Activated CD4-positive, alpha-beta T cell treated with anti-CD3 and anti-CD28 coated beads for 36 hours (primary cell): ENCODE measurements at regions not wholly inside any gene's neighbourhood (a gene's known extent, or its start where the extent isn't known, plus 50 kb on each side); places are given as distances from the start of the nearest gene placed in this dataset.
"Not testable (repeated sequence)": the region's sequence is repeated elsewhere in the genome, so short reads cannot be mapped to it uniquely, and the experiment has no call there.

Experiments used
- ATAC-seq: fragments of 200-7000 bp; cut with Tn5 transposase; one replicate; pipeline ENCODE4 v1.10.0; 2021; ENCODE audit warnings: mild to moderate bottlenecking, moderate library complexity
- CTCF ChIA-PET: fragments of 350-600 bp; sonication (Branson Sonifier 250); formaldehyde crosslinking; loops from one replicate; lab custom pipeline; 2021; ENCODE audit warnings: antibody characterized with exemption; lab: Charles Lee
- POLR2A ChIA-PET: fragments of 350-600 bp; sonication (Branson Sonifier 250); formaldehyde crosslinking; loops from one replicate; lab custom pipeline; 2021; ENCODE audit warnings: antibody characterized with exemption, inconsistent platforms; lab: Charles Lee
- DNase-seq: peaks from one replicate; pipeline ENCODE4 v3.0.0-alpha.2; 2020
- H3K27ac Mint-ChIP-seq: one replicate; pipeline ENCODE4 v1.8.0; 2021; ENCODE audit warnings: mixed read lengths
- H3K27me3 Mint-ChIP-seq: one replicate; pipeline ENCODE4 v1.8.0; 2021; ENCODE audit warnings: mixed read lengths
- H3K36me3 Mint-ChIP-seq: one replicate; pipeline ENCODE4 v1.8.0; 2021; ENCODE audit warnings: low read depth, mixed read lengths
- H3K4me1 Mint-ChIP-seq: one replicate; pipeline ENCODE4 v1.8.0; 2021; ENCODE audit warnings: mixed read lengths
- H3K4me3 Mint-ChIP-seq: one replicate; pipeline ENCODE4 v1.8.0; 2021; ENCODE audit warnings: mild to moderate bottlenecking, moderate library complexity, mixed read lengths
- H3K9me3 Mint-ChIP-seq: one replicate; pipeline ENCODE4 v1.8.0; 2021; ENCODE audit warnings: low read depth, mixed read lengths
- intact Hi-C, 2 experiments: fragments of 100-400 bp; cut with DNase I in 1 of 2; cut with micrococcal nuclease in 1 of 2; formaldehyde crosslinking; loops; one replicate each; pipeline versions ENCODE4 v1.14.2 to v1.15.1; 2022 to 2024; cut with DNase I, micrococcal nuclease

GRCh38 chr4:18197467-18197866, 175.9 kb upstream of the LCORL start:
- ChIA-PET POLR2A (no interaction called here), CTCF (interaction anchor here (0.6 kb wide), 1 partner anchor 448 kb away, joined by 3 read pairs; no protein-coding TSS in a partner anchor)
- H3K4me1 Mint-ChIP-seq: no peaks in the 10 kb centered on the region
- ATAC-seq: no peak
- no peak overlapping the region for H3K27ac Mint-ChIP-seq
- intact Hi-C loops: no loop called here
- H3K9me3 Mint-ChIP-seq: no peaks in the 10 kb centered on the region
- no peak overlapping the region for H3K4me3 Mint-ChIP-seq
- no peaks in the 10 kb centered on the region for H3K36me3 Mint-ChIP-seq
- DNase-seq: no peak
- peaks cover 12% of the 10 kb centered on the region for H3K27me3 Mint-ChIP-seq

GRCh38 chr4:18194278-18194677, 172.7 kb upstream of the LCORL start:
- no peaks in the 10 kb centered on the region for H3K36me3 Mint-ChIP-seq
- peaks cover 13% of the 10 kb centered on the region for H3K27me3 Mint-ChIP-seq
- no peaks in the 10 kb centered on the region for H3K9me3 Mint-ChIP-seq
- DNase-seq: no peak
- no peak overlapping the region for H3K4me3 Mint-ChIP-seq
- intact Hi-C loops: no loop called here
- no peak for ATAC-seq
- H3K4me1 Mint-ChIP-seq: no peaks in the 10 kb centered on the region
- H3K27ac Mint-ChIP-seq: no peak overlapping the region
- POLR2A ChIA-PET: no interaction called here
- CTCF ChIA-PET: no interaction called here

- ChIA-PET POLR2A (no interaction called here), CTCF (no interaction called here)
- Mint-ChIP-seq H3K9me3 (no peaks in the 10 kb centered on the region), H3K27ac (no peak overlapping the region), H3K36me3 (no peaks in the 10 kb centered on the region), H3K27me3 (peaks cover 13% of the 10 kb centered on the region), H3K4me3 (no peak overlapping the region), H3K4me1 (no peaks in the 10 kb centered on the region)
- intact Hi-C loops: no loop called here
- DNase-seq (no peak), ATAC-seq (no peak)
Observed at GRCh38 chr4:18192901-18193300, 171.3 kb upstream of the LCORL start.

GRCh38 chr4:18185491-18185890, 163.9 kb upstream of the LCORL start:
- ChIA-PET POLR2A (no interaction called here), CTCF (no interaction called here)
- DNase-seq: no peak
- H3K27me3 Mint-ChIP-seq: peaks cover 3% of the 10 kb centered on the region
- intact Hi-C loops: no loop called here
- H3K4me3 Mint-ChIP-seq: no peak overlapping the region
- ATAC-seq: no peak
- no peak overlapping the region for H3K27ac Mint-ChIP-seq
- H3K36me3 Mint-ChIP-seq: no peaks in the 10 kb centered on the region
- H3K9me3 Mint-ChIP-seq: no peaks in the 10 kb centered on the region
- H3K4me1 Mint-ChIP-seq: no peaks in the 10 kb centered on the region

- no peak overlapping the region for H3K27ac Mint-ChIP-seq
- H3K9me3 Mint-ChIP-seq: no peaks in the 10 kb centered on the region
- intact Hi-C loops: no loop called here
- H3K36me3 Mint-ChIP-seq: no peaks in the 10 kb centered on the region
- ATAC-seq: no peak
- H3K4me1 Mint-ChIP-seq: no peaks in the 10 kb centered on the region
- no peak overlapping the region for H3K4me3 Mint-ChIP-seq
- DNase-seq: no peak
- ChIA-PET POLR2A (no interaction called here), CTCF (no interaction called here)
- H3K27me3 Mint-ChIP-seq: peaks cover 6% of the 10 kb centered on the region
Observed at GRCh38 chr4:18180892-18181291, 159.3 kb upstream of the LCORL start.

GRCh38 chr4:18180122-18180521, 158.6 kb upstream of the LCORL start:
- H3K27ac Mint-ChIP-seq: no peak overlapping the region
- no peaks in the 10 kb centered on the region for H3K9me3 Mint-ChIP-seq
- peaks cover 6% of the 10 kb centered on the region for H3K27me3 Mint-ChIP-seq
- H3K4me1 Mint-ChIP-seq: no peaks in the 10 kb centered on the region
- ATAC-seq (no peak), DNase-seq (no peak)
- ChIA-PET POLR2A (no interaction called here), CTCF (interaction anchor here (0.8 kb wide), 1 partner anchor 221 kb away, joined by 4 read pairs; no protein-coding TSS in a partner anchor)
- H3K4me3 Mint-ChIP-seq: no peak overlapping the region
- intact Hi-C loops: no loop called here
- H3K36me3 Mint-ChIP-seq: no peaks in the 10 kb centered on the region

GRCh38 chr4:18171896-18172295, 150.3 kb upstream of the LCORL start:
- H3K36me3 Mint-ChIP-seq: no peaks in the 10 kb centered on the region
- ChIA-PET POLR2A (no interaction called here), CTCF (no interaction called here)
- H3K4me1 Mint-ChIP-seq: no peaks in the 10 kb centered on the region
- peaks cover 6% of the 10 kb centered on the region for H3K9me3 Mint-ChIP-seq
- intact Hi-C loops: no loop called here
- DNase-seq (no peak), ATAC-seq (no peak)
- H3K27me3 Mint-ChIP-seq: peaks cover 9% of the 10 kb centered on the region
- no peak overlapping the region for H3K27ac Mint-ChIP-seq
- no peak overlapping the region for H3K4me3 Mint-ChIP-seq

GRCh38 chr4:18167831-18168230, 146.3 kb upstream of the LCORL start:
- POLR2A ChIA-PET: no interaction called here
- ATAC-seq: no peak
- intact Hi-C loops: no loop called here
- H3K27me3 Mint-ChIP-seq: peaks cover 15% of the 10 kb centered on the region
- H3K9me3 Mint-ChIP-seq: peaks cover 5% of the 10 kb centered on the region
- H3K4me3 Mint-ChIP-seq: no peak overlapping the region
- CTCF ChIA-PET: no interaction called here
- H3K27ac Mint-ChIP-seq: no peak overlapping the region
- DNase-seq: no peak
- H3K4me1 Mint-ChIP-seq: no peaks in the 10 kb centered on the region
- H3K36me3 Mint-ChIP-seq: no peaks in the 10 kb centered on the region

GRCh38 chr4:18166925-18167324, 145.4 kb upstream of the LCORL start:
- ATAC-seq: no peak
- H3K27ac Mint-ChIP-seq: no peak overlapping the region
- H3K9me3 Mint-ChIP-seq: peaks cover 5% of the 10 kb centered on the region
- DNase-seq: no peak
- no peaks in the 10 kb centered on the region for H3K4me1 Mint-ChIP-seq
- intact Hi-C loops: no loop called here
- ChIA-PET POLR2A (no interaction called here), CTCF (no interaction called here)
- H3K27me3 Mint-ChIP-seq: peaks cover 17% of the 10 kb centered on the region
- H3K36me3 Mint-ChIP-seq: no peaks in the 10 kb centered on the region
- H3K4me3 Mint-ChIP-seq: no peak overlapping the region

- no peaks in the 10 kb centered on the region for H3K4me1 Mint-ChIP-seq
- ChIA-PET CTCF (no interaction called here), POLR2A (no interaction called here)
- H3K27me3 Mint-ChIP-seq: peaks cover 13% of the 10 kb centered on the region
- DNase-seq: no peak
- no peak for ATAC-seq
- intact Hi-C loops: no loop called here
- H3K36me3 Mint-ChIP-seq: no peaks in the 10 kb centered on the region
- no peak overlapping the region for H3K4me3 Mint-ChIP-seq
- H3K9me3 Mint-ChIP-seq: peaks cover 2% of the 10 kb centered on the region
- no peak overlapping the region for H3K27ac Mint-ChIP-seq
Observed at GRCh38 chr4:18162453-18162852, 140.9 kb upstream of the LCORL start.

GRCh38 chr4:18159117-18159912, 137.8 kb upstream of the LCORL start:
- ATAC-seq, H3K9me3 Mint-ChIP-seq, H3K4me3 Mint-ChIP-seq, H3K4me1 Mint-ChIP-seq, H3K27me3 Mint-ChIP-seq, H3K27ac Mint-ChIP-seq, H3K36me3 Mint-ChIP-seq, intact Hi-C loops, DNase-seq: not testable (repeated sequence)
- ChIA-PET POLR2A (interaction anchor here (0.6 kb wide), 2 partner anchors 15 to 37 kb away, joined by 6 to 7 read pairs; no protein-coding TSS in a partner anchor), CTCF (interaction anchor here (1.0 kb wide), 1 partner anchor 16 kb away, joined by 3 read pairs; no protein-coding TSS in a partner anchor)
